ENCODE measurements at regions not wholly inside any gene's neighbourhood (a gene's known extent, or its start where the extent isn't known, plus 50 kb on each side); places are given as distances from the start of the nearest gene placed in this dataset.
"Not testable (repeated sequence)": the region's sequence is repeated elsewhere in the genome, so short reads cannot be mapped to it uniquely, and the experiment has no call there.

DNA sequence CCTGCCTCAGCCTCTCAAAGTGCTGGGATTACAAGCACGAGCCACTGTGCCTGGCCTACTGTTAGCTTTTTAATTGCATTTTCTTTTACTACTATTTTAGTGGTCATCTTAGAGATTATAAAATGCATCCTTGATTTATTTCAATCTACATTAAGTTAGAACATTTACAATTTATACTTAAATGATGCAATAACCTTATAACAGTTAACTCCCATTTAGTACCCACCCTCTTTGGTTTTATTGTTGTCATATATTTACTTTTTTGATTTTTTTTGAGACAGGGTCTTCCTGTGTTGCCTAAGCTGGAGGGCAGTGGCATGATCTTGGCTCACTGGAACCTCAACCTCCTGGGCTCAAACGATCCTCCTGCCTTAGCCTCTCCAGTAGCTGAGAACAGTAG lies 77.3 kb downstream of the PPCDC start:
- in situ Hi-C loops (cut with HindIII; ENCODE audit: low sequenced_read_pairs) = no loop called here
- DNase-seq (ENCODE audit: low spot score) = no peak

GRCh38 chr15:75104804-75105557 lies 81.6 kb downstream of the PPCDC start:
- in situ Hi-C loops (cut with HindIII; ENCODE audit: low sequenced_read_pairs) = no loop called here
- DNase-seq (ENCODE audit: low spot score) = peak; percentile 2

DNA sequence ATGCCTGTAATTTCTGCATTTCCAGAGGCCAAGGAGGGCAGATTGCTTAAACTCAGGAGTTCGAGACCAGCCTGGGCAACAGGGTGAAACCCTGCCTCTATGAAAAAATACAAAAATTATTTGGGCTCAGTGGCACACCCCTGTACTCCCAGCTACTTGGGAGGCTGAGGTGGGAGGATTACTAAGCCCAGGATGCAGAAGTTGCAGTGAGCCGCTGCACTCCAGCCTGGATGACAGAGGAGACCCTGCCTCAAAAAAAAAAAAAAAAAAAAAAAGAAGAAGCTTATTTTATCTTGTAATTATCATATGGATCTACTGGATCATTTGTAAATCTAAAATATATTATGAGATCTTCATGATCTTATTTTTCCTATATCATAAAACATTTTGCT lies 84.1 kb downstream of the PPCDC start:
- no peak for DNase-seq (ENCODE audit: low spot score)
- in situ Hi-C loops (cut with HindIII; ENCODE audit: low sequenced_read_pairs) = no loop called here

DNA sequence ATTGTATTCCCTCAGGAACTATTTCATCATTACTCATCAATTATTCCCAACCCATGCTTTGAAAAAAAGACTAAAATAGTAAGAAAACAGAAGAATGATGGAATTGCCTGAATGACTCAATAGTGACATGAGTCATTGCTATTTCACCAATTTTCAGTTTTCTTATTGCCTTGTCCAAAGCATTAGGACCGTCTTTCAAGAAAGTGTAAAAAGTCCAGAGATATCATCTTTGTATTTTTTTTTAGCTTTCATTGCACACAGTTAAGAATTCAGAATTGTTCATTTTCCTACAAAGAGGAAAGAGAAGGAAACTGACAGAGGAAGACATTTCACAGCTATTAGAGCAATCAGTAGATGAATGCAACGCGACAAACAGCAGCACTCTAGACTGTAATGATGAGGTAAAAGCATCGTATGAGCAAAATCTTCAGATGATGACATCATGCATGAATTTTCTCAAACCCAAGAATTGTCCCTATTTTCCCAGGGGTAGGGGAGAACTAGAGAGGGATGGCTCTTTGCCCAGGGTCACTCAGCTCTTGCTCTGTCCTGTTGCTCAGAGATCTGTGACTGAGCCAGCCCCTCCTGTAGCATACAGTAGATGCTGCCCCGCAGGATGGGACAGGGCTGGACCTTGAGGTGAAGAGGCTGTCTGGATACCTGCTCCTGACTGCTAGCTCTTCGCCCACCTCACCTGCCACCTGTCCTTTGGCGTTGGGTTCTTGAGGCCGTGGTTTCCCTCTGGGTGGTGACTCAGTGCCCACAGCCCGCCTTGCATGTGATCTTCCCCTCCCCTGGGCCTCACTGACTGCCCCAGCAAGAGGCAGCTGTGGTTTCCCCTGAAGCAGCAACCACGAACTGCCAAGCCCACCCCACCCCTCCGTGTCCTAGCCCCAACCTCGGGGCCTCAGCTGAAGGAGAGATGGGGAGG lies 84.8 kb downstream of the PPCDC start:
- in situ Hi-C loops (cut with HindIII; ENCODE audit: low sequenced_read_pairs) = no loop called here
- no peak for DNase-seq (ENCODE audit: low spot score)

DNA sequence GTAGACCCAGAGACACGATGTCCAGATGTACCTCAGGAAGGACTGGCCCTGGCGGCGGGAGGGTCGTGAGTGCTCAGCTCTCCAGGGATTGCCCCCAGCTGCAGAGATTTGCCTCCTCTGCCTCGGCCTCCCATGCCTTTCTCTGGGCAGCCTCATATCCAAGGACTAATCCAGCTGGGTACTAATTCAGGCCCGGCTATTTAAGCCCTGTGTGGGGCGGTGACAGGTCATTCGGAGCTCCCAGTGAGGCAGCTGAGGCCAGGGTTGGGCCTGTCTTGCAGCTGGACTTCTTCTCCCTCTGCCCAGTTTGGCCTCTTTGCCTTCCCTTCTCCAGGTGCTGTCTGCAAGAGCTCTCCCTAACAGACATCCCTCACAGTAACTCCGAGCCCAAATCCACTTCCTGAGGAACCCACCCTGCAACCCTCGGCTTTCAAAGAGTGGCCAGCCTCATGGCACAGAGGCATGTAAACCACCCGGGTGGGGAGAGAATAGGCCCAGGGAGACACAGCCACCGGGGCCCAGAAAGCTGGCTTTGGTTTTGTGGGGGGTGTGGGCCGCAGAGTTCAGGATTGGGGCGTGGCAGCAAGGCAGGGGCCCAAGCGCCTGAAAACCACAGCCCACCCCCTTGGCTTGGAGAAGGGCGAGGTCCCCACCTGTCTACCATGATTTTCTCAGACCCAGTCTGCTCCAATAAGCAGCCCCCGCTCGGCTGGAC lies 85.8 kb downstream of the PPCDC start:
- in situ Hi-C loops (cut with HindIII; ENCODE audit: low sequenced_read_pairs) = no loop called here
- no peak for DNase-seq (ENCODE audit: low spot score)

DNA sequence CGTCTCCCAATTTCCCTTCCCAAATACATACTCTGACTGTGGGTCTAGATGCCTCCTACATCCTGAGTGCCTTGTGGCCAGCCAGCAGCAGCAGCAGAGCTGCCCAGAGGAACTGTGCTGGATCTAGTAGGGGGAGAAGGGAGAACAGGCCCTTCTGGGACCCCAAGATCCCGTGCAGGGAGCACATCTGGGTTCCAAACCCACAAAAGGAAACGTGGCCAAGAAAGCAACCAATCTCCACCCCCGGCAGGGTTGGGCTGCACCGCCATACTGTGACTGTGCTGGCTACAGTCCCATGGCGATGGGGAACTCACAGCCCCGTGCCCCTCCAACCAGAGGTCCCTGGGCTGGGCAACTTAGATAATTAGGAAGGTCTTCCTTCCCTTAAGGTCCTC lies 86.3 kb downstream of the PPCDC start:
- no peak for DNase-seq (ENCODE audit: low spot score)
- in situ Hi-C loops (cut with HindIII; ENCODE audit: low sequenced_read_pairs) = no loop called here

- in situ Hi-C loops (cut with HindIII; ENCODE audit: low sequenced_read_pairs) = no loop called here
- no peak for DNase-seq (ENCODE audit: low spot score)
Observed at GRCh38 chr15:75112278-75112847, 89.0 kb downstream of the PPCDC start.

DNA sequence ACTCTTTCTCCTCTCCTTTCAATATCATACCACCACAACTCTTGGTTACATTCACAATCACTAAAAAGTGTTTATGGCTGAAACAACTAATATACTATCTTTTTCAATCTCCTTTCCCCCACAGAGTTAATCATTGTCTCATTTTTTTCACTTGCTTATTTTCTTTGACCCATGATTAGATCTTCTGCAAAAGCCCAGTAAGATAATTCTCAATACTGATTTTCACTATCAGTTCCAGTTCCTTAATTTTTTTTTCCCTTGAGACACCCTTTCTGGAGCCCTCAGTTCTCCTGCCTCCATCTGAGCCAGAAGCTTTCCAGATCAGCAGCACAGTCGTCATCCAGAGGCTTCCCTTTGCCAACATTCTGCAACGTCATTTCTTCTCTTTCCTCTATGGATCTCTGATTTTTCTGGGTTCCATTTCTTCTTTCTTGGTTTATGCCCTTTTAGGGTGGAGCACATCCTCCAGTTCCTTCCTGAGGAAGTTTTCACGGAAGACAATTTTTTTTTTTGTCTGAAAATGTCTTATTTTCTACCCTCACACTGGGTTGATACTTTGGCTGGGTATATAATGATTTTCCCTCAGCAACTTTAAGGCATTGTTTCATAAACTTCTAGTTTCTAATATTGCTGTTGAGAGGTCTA lies 88.7 kb upstream of the C15orf39 start:
- in situ Hi-C loops (cut with HindIII; ENCODE audit: low sequenced_read_pairs) = no loop called here
- no peak for DNase-seq (ENCODE audit: low spot score)

GRCh38 chr15:75114327-75114726 lies 87.4 kb upstream of the C15orf39 start:
- in situ Hi-C loops (cut with HindIII; ENCODE audit: low sequenced_read_pairs) = no loop called here
- DNase-seq (ENCODE audit: low spot score) = no peak

- peak; percentile 2 for DNase-seq (ENCODE audit: low spot score)
- in situ Hi-C loops (cut with HindIII; ENCODE audit: low sequenced_read_pairs) = no loop called here
Observed at GRCh38 chr15:75114796-75115195, 86.9 kb upstream of the C15orf39 start.

GRCh38 chr15:75115411-75115913 lies 86.2 kb upstream of the C15orf39 start:
- in situ Hi-C loops (cut with HindIII; ENCODE audit: low sequenced_read_pairs); DNase-seq (ENCODE audit: low spot score): not testable (repeated sequence)

- in situ Hi-C loops (cut with HindIII; ENCODE audit: low sequenced_read_pairs); DNase-seq (ENCODE audit: low spot score): not testable (repeated sequence)
Observed at GRCh38 chr15:75116143-75116542, 85.5 kb upstream of the C15orf39 start.

GRCh38 chr15:75117993-75118392 lies 83.7 kb upstream of the C15orf39 start:
- in situ Hi-C loops (cut with HindIII; ENCODE audit: low sequenced_read_pairs) = no loop called here
- DNase-seq (ENCODE audit: low spot score) = no peak

GRCh38 chr15:75119312-75119711 lies 82.4 kb upstream of the C15orf39 start:
- in situ Hi-C loops (cut with HindIII; ENCODE audit: low sequenced_read_pairs); DNase-seq (ENCODE audit: low spot score): not testable (repeated sequence)

DNA sequence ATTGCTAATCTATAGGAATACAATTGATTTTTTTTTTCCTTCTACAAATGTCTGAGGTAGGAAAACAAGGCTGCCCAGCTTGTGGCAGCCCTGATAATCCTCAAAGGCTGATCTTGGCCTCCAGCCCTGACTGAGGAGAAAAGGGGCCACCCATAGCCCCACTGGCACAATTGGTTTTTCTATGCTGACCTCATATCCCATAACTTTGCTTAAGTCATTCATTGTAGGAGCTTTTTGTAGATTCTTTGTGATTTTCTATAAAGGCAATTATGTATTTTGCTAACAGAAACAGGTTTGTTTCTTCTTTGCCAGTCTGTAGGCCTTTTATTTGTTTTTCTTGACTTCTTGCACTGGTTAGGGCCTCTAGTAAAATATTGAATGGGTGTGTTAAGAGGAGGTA lies 80.2 kb upstream of the C15orf39 start:
- in situ Hi-C loops (cut with HindIII; ENCODE audit: low sequenced_read_pairs) = no loop called here

DNA sequence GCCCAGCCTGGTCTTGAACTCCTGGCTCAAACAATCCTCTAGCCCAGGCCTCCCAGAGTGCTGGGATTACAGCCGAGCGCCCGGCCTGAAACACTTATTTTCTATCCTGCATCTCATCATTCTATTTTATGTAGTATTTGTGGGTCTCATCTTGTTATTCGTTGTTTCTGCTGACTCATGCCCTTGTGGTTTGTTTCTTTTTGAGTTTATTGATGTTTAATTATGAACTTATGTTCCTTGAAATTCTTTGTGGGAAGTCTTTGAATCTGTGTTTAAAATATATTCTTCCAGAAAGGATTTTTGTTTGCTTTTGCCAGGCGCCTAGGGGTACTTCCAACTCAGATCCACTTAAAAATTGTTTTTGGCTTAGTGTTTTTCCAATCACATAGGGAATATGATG lies 78.3 kb upstream of the C15orf39 start:
- DNase-seq (ENCODE audit: low spot score) = no peak
- in situ Hi-C loops (cut with HindIII; ENCODE audit: low sequenced_read_pairs) = no loop called here

More for the DNA sequence above, 80.2 kb upstream of the C15orf39 start:
- no peak for DNase-seq (ENCODE audit: low spot score)

DNA sequence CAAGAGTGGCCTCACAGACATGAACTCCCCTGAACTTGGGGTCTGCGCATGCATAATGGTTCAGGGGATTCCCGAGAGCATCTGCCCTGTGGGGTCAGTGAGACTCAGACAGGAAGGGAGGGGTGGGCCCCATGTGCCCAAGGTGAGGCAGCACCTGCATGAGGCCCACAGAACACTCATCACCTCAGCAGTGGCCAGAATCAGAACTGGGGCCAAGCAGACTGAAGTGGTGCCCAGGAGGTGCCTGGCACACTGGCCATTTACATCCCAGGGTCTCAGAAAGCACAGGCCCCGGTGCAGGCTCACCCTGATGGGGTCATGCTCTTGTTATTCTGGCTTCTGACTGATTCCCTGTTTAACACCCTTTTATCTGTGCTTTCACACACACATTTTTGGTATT lies 77.4 kb upstream of the C15orf39 start:
- in situ Hi-C loops (cut with HindIII; ENCODE audit: low sequenced_read_pairs); DNase-seq (ENCODE audit: low spot score): not testable (repeated sequence)

- in situ Hi-C loops (cut with HindIII; ENCODE audit: low sequenced_read_pairs) = loop anchor here (5.0 kb wide), 1 partner anchor 66 kb away; no protein-coding TSS in a partner anchor
Observed at GRCh38 chr15:75125935-75126334, 75.7 kb upstream of the C15orf39 start.

More at GRCh38 chr15:75125935-75126334, 75.7 kb upstream of the C15orf39 start:
- no peak for DNase-seq (ENCODE audit: low spot score)
